ENCODE measurements at regions not wholly inside any gene's neighbourhood (a gene's known extent, or its start where the extent isn't known, plus 50 kb on each side); places are given as distances from the start of the nearest gene placed in this dataset.

GRCh38 chr12:127556231-127556886, 710.6 kb upstream of the TMEM132C start:
- H3K4me3 ChIP-seq (ENCODE audit: low read depth, low read length): no peak overlapping the region
- no peak for DNase-seq (ENCODE audit: low read depth)
- TF ChIP-seq CTCF (IDR thresholded peaks at IDR 0.05; ENCODE audit: insufficient read depth, low read depth, low read length): no peak

GRCh38 chr12:127558361-127558760, 708.6 kb upstream of the TMEM132C start:
- no peak for TF ChIP-seq CTCF (IDR thresholded peaks at IDR 0.05; ENCODE audit: insufficient read depth, low read depth, low read length)
- no peak for DNase-seq (ENCODE audit: low read depth)

GRCh38 chr12:127559349-127560040, 707.5 kb upstream of the TMEM132C start:
- no peak overlapping the region for H3K4me3 ChIP-seq (ENCODE audit: low read depth, low read length)
- TF ChIP-seq CTCF (IDR thresholded peaks at IDR 0.05; ENCODE audit: insufficient read depth, low read depth, low read length): peak; percentile 33
- peak; percentile 44 for DNase-seq (ENCODE audit: low read depth)

More at GRCh38 chr12:127558361-127558760, 708.6 kb upstream of the TMEM132C start:
- no peak overlapping the region for H3K4me3 ChIP-seq (ENCODE audit: low read depth, low read length)

GRCh38 chr12:127560041-127560478, 706.9 kb upstream of the TMEM132C start:
- no peak for TF ChIP-seq CTCF (IDR thresholded peaks at IDR 0.05; ENCODE audit: insufficient read depth, low read depth, low read length)
- H3K4me3 ChIP-seq (ENCODE audit: low read depth, low read length): no peak overlapping the region
- no peak for DNase-seq (ENCODE audit: low read depth)

GRCh38 chr12:127562816-127563215, 704.2 kb upstream of the TMEM132C start:
- H3K4me3 ChIP-seq (ENCODE audit: low read depth, low read length): no peak overlapping the region
- no peak for DNase-seq (ENCODE audit: low read depth)
- TF ChIP-seq CTCF (IDR thresholded peaks at IDR 0.05; ENCODE audit: insufficient read depth, low read depth, low read length): no peak

- H3K4me3 ChIP-seq (ENCODE audit: low read depth, low read length): no peak overlapping the region
- TF ChIP-seq CTCF (IDR thresholded peaks at IDR 0.05; ENCODE audit: insufficient read depth, low read depth, low read length): no peak
- DNase-seq (ENCODE audit: low read depth): no peak
These were observed 701.7 kb upstream of the TMEM132C start for GRCh38 chr12:127565241-127565640.
